Heart left ventricle (tissue), 13 donors: ENCODE measurements at regions not wholly inside any gene's neighbourhood (a gene's known extent, or its start where the extent isn't known, plus 50 kb on each side); places are given as distances from the start of the nearest gene placed in this dataset.

Source experiments
- POLR2A ChIP-seq, 2 donors: fragments of 450-650 bp; IDR thresholded peaks; one replicate each; pipeline ENCODE4 v1.6.1; 2017; ENCODE audit warnings: antibody characterized with exemption in 2 of 2, mild to moderate bottlenecking in 2 of 2, moderate library complexity in 2 of 2
- TF ChIP-seq, protein P1 (sequence below), 12 donors: fragments of 200-600 bp; sonication (generic) in 4 of 12; IDR thresholded peaks; one replicate each; pipeline versions ENCODE4 v1.5.0 to v1.8.0; 2018 to 2022; ENCODE audit warnings: antibody characterized with exemption in 12 of 12, mild to moderate bottlenecking in 5 of 12
- donor health status: ischemic (EF 13 %, LVEDD 7.1; RV severe dilation, severe dysfunction).
- donor health status: DM: no; HTN: yes; CAD: no.
- donor health status: DM: no; HTN: no; CAD: no.
- donor health status: ischemic (EF 25% LVEDD 6.9; RV normal size, moderate dysfunction).
- donor health status: ischemic (EF 25% LVEDD 5.7; RV mildly dilated, moderate dysfunction).
- donor health status: ischemic (EF 35%, LVEDD 5.7; RV mildly dilated, moderate dysfunction).
- donor health status: nonischemic (EF 11% LVEDD 7.7; RV severe dilation, severe dysfunction).
- donor health status: DM: yes; HTN: yes; CAD: no.
- donor health status: PGD.
- donor health status: ischemic (EF 29% LVEDD 5.4; RV normal size, mild dysfunction).
- donor health status: nonischemic (EF 23%, LVEDD 6.1; RV moderate dilation, normal function).

GRCh38 chr5:167247816-167248215 is 1043.6 kb upstream of the WWC1 start:
- TF ChIP-seq, protein P1, sequence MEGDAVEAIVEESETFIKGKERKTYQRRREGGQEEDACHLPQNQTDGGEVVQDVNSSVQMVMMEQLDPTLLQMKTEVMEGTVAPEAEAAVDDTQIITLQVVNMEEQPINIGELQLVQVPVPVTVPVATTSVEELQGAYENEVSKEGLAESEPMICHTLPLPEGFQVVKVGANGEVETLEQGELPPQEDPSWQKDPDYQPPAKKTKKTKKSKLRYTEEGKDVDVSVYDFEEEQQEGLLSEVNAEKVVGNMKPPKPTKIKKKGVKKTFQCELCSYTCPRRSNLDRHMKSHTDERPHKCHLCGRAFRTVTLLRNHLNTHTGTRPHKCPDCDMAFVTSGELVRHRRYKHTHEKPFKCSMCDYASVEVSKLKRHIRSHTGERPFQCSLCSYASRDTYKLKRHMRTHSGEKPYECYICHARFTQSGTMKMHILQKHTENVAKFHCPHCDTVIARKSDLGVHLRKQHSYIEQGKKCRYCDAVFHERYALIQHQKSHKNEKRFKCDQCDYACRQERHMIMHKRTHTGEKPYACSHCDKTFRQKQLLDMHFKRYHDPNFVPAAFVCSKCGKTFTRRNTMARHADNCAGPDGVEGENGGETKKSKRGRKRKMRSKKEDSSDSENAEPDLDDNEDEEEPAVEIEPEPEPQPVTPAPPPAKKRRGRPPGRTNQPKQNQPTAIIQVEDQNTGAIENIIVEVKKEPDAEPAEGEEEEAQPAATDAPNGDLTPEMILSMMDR (IDR thresholded peaks at IDR 0.05): no peak
- TF ChIP-seq POLR2A (IDR thresholded peaks at IDR 0.05): no peak
